Dermis microvascular lymphatic vessel endothelial cell (primary cell): ENCODE measurements at regions not wholly inside any gene's neighbourhood (a gene's known extent, or its start where the extent isn't known, plus 50 kb on each side); places are given as distances from the start of the nearest gene placed in this dataset.

ENCODE experiments used
- DNase-seq, 2 donors: peaks; one replicate each; pipeline versions ENCODE4 v3.0.0 to v3.0.0-alpha.2; 2010; ENCODE audit warnings: low read depth in 2 of 2

- DNase-seq, result no peak
Measured at GRCh38 chr2:153105829-153106578, 372.6 kb downstream of the RPRM start.

DNA sequence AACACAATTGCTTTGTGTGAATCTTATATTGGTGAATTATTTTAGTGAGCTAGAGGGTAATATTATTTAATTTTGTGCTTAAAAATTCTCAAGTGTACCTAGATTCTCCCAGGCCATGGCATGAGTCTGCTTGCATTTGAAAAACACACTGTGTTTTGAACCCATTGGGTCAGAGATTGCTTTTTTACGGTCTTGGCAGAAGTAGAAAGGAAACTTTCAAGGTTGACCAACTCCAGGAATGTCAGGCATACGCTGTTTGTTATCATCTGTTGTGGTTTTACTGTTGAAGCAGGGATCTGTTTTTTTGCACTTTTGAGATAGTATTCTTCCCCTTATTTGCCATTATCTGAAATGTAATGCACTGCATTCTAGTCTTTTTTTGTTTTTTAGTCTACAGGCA is 377.4 kb downstream of the RPRM start:
- DNase-seq, result no peak

- no peak for DNase-seq
Measured at GRCh38 chr2:153100151-153100550, 378.4 kb downstream of the RPRM start.

- DNase-seq, result no peak
Measured at GRCh38 chr2:153098073-153098472, 379.7 kb downstream of the ARL6IP6 start.

GRCh38 chr2:153096272-153096671 is 377.9 kb downstream of the ARL6IP6 start:
- DNase-seq, result no peak

DNA sequence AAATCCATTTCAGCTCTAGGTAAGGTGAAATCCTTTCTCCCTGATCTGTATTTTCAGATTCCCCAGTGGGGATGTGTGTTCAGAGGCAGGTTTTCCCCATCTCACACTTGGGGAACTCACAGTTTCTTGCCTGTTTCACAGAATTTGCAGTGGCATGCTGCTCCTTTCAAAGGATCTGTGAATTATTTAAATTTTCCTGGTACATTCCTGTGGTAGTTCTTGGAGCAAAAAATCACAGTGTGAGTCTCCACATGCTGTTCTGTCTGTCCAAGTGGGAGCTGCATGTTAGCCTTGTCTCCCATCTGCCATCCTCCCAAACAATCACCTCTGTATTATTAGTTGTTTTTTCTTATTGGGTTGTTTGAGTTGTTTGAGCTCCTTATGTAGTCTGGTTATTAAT is 372.9 kb downstream of the ARL6IP6 start:
- no peak for DNase-seq

DNA sequence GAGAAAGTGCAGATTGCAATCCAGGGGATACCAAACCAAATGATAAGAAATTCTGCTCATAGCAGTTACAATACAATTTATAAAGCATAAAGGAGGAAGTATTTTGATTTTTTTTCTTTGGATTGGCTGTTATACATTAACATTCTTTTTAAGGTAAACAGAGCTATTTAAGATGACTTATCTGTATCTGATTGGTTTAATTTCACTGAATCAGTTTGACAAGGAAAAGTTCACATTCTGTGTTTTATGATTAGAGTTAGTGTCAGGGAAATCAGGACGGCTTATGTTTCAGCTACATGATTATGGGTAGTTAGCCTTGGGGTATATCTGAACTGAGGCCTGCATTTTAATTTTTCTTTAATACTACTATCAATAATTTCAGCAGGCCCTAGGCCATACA is 360.9 kb downstream of the ARL6IP6 start:
- DNase-seq, result no peak

GRCh38 chr2:153077311-153077710 is 358.9 kb downstream of the ARL6IP6 start:
- DNase-seq, result no peak

- DNase-seq, result no peak
Measured at GRCh38 chr2:153074207-153074606, 355.8 kb downstream of the ARL6IP6 start.

DNA sequence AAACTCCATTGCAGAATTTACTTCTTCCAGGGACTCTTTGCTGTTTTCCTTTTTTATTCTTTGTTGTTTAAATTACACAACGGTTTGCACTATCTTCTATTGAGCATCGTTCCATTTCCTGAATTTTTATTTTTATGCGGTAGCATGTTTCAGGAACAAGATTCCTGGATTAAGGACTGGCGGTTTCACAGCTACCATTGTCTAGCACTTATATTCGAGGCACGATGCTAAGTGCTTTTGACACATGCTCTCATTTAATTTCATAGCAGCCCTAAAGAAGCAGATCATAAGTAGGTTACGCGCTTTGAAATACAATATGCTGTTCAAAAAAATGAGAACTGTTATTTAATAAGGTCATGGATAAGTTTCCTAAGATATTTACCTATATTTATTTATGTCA is 354.4 kb downstream of the ARL6IP6 start:
- no peak for DNase-seq

DNA sequence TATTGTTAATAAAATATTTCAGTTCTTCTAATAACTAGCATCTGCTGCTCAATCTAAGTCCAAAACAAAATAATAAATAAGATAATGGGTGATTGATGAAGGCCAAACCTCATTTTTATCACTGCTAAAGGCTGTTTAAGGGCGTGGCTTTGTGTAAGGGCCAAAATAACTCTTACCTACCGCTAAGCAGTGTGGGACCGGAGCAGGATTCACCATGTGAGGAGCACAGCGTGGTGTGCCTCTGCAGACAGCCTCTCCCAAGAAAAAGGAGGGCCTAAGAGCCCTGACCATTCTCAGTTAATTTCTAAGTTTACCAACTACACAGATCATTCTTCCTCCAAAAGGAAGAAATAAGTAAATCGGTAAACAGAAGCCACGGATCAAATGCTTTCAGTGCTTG is 353.7 kb downstream of the ARL6IP6 start:
- no peak for DNase-seq

GRCh38 chr2:153071090-153071489 is 352.7 kb downstream of the ARL6IP6 start:
- DNase-seq, result no peak

- no peak for DNase-seq
Measured at GRCh38 chr2:153068915-153069314, 350.5 kb downstream of the ARL6IP6 start.

GRCh38 chr2:153068052-153068451 is 349.6 kb downstream of the ARL6IP6 start:
- DNase-seq, result no peak

GRCh38 chr2:153059338-153060052 is 341.1 kb downstream of the ARL6IP6 start:
- no peak for DNase-seq

DNA sequence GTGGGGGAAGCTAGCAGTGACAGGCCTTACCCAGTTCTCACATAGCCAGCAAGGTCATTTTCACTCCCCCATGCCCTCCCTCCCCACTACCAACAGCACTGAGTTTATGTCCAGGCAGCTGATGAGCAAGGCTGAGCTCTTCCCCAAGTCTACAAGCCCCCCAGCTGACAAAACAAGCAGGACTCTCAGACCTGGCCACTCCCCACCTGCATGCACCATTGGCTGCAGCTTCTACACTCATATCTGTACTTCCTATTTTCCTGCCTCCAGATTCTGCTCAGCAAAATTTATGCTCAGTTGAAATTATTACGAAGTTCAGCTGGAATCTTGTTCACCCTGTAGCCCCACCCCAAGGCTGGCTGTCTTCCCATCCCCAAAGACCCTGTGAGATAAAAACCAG is 339.3 kb downstream of the ARL6IP6 start:
- no peak for DNase-seq

GRCh38 chr2:153055182-153055581 is 336.8 kb downstream of the ARL6IP6 start:
- DNase-seq, result no peak

GRCh38 chr2:153052807-153053559 is 334.6 kb downstream of the ARL6IP6 start:
- DNase-seq, result no peak

GRCh38 chr2:153047220-153047619 is 328.8 kb downstream of the ARL6IP6 start:
- DNase-seq, result no peak

GRCh38 chr2:153043385-153043784 is 325.0 kb downstream of the ARL6IP6 start:
- DNase-seq, result no peak

DNA sequence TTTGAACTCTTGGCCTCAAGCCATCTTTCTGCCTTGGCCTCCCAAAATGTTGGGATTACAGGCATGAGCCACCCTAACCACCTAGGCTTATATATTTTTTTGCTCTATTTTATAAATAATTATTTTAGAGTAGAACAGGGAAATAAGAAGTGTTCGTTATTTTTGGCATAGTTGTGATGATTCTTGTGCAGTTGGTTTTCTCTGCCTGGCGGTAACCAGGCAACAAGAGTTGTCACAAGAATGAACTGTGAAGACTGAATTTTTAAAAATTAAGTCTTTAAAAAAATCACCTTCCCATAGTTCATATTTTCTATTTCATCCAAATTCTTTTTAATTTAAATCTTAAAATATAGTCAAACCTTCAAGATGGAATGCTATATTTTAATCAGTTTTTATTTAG is 310.2 kb downstream of the ARL6IP6 start:
- no peak for DNase-seq

DNA sequence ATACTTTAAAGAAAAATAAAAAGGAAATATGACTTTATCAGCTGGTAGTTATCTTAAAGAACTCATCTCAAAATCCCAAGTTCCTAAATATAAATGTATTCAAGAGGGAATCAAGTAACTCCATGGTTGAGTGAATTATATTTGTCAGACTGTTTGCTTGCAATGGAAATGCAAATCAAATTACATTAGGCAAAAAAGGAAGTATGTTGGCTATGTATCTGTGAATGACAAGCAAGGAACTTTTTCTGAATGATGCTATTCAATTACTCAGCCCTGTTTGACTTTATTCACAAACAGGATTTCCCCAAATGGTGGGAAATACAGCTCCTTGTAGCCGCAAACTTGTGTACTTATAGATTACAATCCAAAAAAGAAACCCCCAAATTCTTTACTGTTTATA is 309.1 kb downstream of the ARL6IP6 start:
- no peak for DNase-seq

GRCh38 chr2:153020201-153020600 is 301.8 kb downstream of the ARL6IP6 start:
- DNase-seq, result no peak
